GM19372 (cell line): ENCODE measurements at regions not wholly inside any gene's neighbourhood (a gene's known extent, or its start where the extent isn't known, plus 50 kb on each side); places are given as distances from the start of the nearest gene placed in this dataset.
"Not testable (repeated sequence)": the region's sequence is repeated elsewhere in the genome, so short reads cannot be mapped to it uniquely, and the experiment has no call there.

ENCODE experiments used
- ATAC-seq: cut with Tn5 transposase; IDR thresholded peaks from one replicate; pipeline ENCODE4 v1.9.1; 2021; ENCODE audit warnings: mild to moderate bottlenecking, low read depth, moderate library complexity; ENCODE audit not compliant: unreplicated experiment

GRCh38 chr6:26951211-26951610 lies 291.7 kb upstream of the ZNF322 start:
- not testable (repeated sequence) for ATAC-seq

GRCh38 chr6:26956078-26956600 lies 291.4 kb upstream of the PRSS16 start:
- ATAC-seq = not testable (repeated sequence)

- ATAC-seq = not testable (repeated sequence)
Observed at GRCh38 chr6:26956601-26957184, 290.8 kb upstream of the PRSS16 start.

- not testable (repeated sequence) for ATAC-seq
Observed at GRCh38 chr6:26957399-26958127, 289.9 kb upstream of the PRSS16 start.

- not testable (repeated sequence) for ATAC-seq
Observed at GRCh38 chr6:26961236-26961635, 286.3 kb upstream of the PRSS16 start.

- no peak for ATAC-seq
Observed at GRCh38 chr6:27002447-27002846, 245.1 kb upstream of the PRSS16 start.

GRCh38 chr6:27007020-27007419 lies 240.5 kb upstream of the PRSS16 start:
- no peak for ATAC-seq

GRCh38 chr6:27008613-27009012 lies 238.9 kb upstream of the PRSS16 start:
- not testable (repeated sequence) for ATAC-seq

- ATAC-seq = not testable (repeated sequence)
Observed at GRCh38 chr6:27014053-27014452, 233.4 kb upstream of the PRSS16 start.

GRCh38 chr6:27016689-27017088 lies 230.8 kb upstream of the PRSS16 start:
- ATAC-seq = no peak

- ATAC-seq = not testable (repeated sequence)
Observed at GRCh38 chr6:27018401-27018800, 229.1 kb upstream of the PRSS16 start.

- peak; percentile 94 for ATAC-seq
Observed at GRCh38 chr6:27019651-27020552, 227.6 kb upstream of the PRSS16 start.

- no peak for ATAC-seq
Observed at GRCh38 chr6:27020553-27020880, 227.0 kb upstream of the PRSS16 start.

GRCh38 chr6:27023664-27024063 lies 223.8 kb upstream of the PRSS16 start:
- no peak for ATAC-seq

- ATAC-seq = no peak
Observed at GRCh38 chr6:27025351-27025750, 222.2 kb upstream of the PRSS16 start.

- ATAC-seq = no peak
Observed at GRCh38 chr6:27026361-27026760, 221.1 kb upstream of the PRSS16 start.

GRCh38 chr6:27031302-27031701 lies 216.2 kb upstream of the PRSS16 start:
- ATAC-seq = no peak

GRCh38 chr6:27038498-27038897 lies 209.0 kb upstream of the PRSS16 start:
- ATAC-seq = no peak

GRCh38 chr6:27040244-27041042 lies 207.1 kb upstream of the PRSS16 start:
- ATAC-seq = no peak

- no peak for ATAC-seq
Observed at GRCh38 chr6:27043244-27043643, 204.3 kb upstream of the PRSS16 start.
